GM19043 (cell line): ENCODE measurements at regions not wholly inside any gene's neighbourhood (a gene's known extent, or its start where the extent isn't known, plus 50 kb on each side); places are given as distances from the start of the nearest gene placed in this dataset.

Source experiments
- ATAC-seq: cut with Tn5 transposase; IDR thresholded peaks from one replicate; pipeline ENCODE4 v1.9.1; 2021; ENCODE audit warnings: low read depth; ENCODE audit not compliant: unreplicated experiment

DNA sequence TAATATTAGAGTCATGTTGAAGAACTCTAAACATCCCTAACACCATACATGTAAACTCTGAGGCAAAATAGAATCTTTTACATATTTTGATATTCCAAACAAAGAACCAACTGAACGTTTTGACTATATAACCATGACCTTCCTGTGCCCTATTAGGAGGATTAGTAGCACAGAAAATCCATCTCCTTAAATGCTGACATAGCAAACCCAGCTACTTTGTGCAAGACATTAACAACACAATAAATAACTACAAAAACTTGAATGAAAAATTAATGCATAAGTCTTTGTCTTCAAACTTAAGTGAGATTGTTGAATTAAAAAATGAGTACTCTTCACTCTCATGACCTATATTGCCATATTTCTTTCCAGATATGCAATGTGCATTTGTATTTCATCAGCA lies 450.0 kb upstream of the PDZRN3 start:
- ATAC-seq, result no peak

DNA sequence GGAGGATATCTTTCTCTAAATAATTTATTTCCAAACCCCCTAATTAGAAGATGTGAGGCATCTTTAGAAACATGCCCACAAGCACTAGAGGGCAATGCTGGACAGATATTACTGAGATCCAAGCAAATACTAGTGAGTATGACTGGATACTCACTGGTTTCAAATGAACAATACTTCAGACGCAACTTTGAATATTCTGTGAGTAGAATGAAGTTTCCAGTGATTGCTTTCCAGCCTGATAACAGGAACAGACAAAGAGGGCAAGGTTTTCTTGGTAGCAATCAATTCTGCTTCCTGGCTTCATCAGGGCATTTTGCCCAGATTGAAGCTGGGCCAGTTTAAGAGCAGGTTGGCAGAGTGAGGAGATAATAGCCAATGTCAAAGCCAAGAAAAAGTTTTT lies 442.6 kb upstream of the PDZRN3 start:
- ATAC-seq, result no peak

DNA sequence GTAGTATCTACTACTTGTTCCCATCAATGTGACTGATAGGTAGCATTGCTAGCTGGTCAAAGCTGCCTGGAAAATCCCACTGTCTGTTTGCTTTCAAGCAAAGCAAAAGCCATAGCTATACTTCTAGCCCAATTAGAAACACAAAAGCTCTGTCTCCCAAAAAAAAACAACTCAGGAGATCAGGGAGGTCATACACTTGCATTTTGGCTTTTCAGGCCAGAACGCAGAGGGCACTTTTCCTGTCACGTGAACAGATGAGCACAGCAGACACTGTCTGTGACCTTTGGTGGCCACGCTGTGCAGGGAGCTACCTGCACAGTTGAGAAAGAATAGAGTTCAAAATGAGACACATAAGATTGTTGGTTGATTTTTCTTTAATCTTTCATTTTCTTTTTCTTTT lies 441.7 kb upstream of the PDZRN3 start:
- ATAC-seq, result no peak

DNA sequence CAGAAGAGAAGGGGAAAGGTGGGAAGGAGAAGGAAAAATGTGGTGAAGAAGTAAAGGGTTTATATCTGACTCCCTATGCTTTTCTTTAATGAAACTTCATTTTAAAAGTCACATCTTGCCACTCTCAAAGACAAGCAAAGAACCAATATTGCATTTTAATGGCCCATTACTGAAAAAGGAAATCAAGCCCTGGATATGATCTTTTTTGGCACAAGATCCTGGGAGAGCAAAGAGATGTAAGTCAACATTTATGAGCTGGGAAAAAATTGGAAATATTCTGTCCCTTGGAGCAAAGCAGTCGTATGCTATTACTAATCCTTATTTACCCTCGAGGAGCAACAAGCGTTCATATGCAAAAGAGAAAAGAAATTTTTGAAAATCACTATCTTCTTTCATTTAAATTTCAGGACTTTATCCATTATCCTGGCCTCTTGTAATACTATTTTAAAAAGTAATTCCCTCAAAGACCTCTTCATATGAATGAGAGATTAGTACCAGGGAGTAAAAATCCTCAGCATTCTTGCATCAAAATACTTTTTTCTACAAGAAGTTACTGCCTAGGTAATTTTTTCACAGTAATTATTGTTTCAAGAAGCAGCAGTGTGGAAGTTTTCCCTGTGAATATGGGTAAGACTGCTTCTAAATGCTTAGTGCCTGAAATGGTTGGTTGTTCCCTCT lies 435.3 kb upstream of the PDZRN3 start:
- no peak for ATAC-seq

DNA sequence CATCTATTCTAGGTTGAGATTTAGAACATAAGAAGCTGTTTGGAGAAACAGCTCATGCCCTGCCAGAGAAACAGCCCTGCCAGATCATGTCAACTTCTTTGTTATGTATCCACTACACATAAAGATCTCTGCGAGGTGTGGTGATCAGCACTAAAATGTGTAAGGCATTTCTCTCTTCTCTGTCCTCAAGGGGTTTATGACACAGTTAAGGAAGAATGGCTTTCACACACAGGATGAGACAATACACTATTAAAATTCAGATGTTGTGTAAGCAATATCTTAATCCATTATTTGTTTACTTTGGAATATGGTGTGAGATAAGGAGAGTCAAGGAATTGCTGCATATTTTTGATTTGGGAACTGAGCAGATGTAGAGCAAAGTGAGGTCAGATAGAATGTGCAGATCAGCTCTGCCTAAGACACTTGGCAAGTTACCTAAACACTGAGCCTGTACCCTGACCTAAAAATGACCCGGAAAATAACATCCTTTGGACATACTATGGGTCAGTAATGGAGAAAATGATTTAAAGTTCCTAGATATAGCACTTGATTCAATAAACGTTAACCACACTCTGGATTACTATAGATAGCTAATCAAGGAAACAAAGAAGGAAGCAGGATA lies 434.7 kb upstream of the PDZRN3 start:
- no peak for ATAC-seq

DNA sequence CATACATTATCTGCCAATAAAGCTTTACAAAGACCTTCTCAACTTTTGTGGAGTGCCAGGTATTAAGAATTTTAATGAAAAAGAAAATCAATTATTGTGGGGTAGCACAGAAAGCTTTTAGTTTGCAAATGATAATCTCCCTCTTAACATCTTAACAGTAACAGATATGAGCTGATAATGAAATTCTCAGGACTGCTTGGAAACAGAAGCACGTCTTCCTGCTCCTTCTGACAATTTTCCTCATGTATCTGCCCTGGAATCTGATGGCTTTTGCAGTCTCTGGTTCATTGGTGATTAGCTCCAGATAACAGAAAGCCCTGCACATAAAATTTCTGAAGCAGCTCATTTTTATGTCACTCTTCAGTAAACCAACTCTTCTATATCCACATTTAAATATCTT lies 432.4 kb upstream of the PDZRN3 start:
- no peak for ATAC-seq

DNA sequence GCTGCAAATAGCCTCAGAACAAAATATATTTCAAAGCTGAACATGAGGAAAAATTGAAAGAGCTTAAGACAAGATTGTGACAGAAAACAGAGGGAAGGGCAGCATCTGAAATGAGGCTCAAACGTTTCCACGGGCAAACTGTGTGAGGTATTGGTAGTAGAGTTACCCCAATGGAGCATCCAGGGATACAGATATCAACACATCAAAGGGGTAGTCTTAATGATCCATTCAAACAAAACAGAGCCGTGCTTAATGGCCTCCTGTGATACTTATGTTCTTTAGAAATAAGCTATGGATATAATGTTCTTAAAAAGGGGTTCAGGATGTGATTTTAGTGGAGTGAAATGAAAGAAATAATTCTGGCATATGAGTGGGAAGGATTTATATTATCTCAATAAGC lies 430.3 kb upstream of the PDZRN3 start:
- ATAC-seq, result no peak

DNA sequence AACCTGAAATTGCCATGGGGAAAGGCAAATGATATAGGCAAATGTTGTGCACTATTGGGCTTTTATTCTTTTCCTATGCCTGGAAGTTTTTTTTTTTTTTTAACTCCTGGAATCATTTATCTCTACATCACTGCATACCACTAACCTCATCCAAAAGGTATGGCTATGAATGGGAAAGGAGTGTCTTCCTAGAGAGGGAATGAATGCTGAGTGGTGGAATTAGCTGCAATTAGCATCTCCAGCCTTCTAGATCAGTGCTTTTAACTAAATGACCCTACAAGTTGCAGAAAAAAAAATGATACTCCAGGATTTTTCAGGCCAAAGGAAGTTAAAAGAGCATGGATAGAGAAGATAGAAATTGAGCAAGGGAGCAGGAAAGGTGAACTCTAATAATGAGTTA lies 429.8 kb upstream of the PDZRN3 start:
- ATAC-seq, result no peak

DNA sequence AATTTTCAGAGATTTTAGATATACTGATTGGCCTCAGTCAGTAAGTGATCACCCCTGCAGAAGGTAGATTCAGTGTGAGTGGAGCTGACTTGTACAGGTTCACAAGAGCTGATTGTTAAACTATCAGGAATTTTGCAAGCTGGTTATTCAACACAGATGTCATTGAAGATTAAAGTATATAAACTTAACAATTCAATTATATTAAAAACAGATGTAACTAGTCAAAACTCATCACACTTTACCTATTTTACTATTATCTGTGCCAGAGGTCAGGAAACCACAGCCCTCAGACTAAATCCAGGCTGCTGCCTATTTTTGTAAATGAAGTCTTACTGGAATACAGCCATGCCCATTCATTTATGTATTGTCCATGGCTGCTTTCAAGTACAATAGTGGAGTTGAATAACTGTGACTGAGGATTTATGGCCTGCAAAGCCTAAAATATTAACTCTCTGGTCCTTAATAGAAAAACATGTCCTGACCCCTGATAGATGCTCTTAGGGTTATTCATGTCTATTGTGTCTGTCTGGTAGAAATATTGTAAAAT lies 429.3 kb upstream of the PDZRN3 start:
- ATAC-seq, result no peak

DNA sequence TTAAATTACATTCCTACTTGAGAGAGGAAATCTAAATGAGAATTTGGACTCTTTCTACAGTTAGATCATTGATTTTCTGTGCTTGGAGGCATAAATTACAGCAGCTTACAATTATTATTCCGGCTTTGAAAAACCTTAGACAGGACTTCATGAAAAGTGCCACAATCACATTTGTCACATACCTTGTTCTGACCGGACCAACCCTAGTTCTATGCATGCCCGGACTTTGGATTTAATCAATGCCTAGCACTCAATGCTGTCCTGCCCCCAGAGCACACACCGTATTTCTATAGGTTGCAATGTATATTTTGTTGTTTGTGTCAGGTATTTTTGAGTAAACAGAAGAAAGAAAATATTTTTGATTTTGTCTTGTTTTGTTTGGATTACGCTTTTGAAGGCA lies 424.7 kb upstream of the PDZRN3 start:
- ATAC-seq, result no peak

DNA sequence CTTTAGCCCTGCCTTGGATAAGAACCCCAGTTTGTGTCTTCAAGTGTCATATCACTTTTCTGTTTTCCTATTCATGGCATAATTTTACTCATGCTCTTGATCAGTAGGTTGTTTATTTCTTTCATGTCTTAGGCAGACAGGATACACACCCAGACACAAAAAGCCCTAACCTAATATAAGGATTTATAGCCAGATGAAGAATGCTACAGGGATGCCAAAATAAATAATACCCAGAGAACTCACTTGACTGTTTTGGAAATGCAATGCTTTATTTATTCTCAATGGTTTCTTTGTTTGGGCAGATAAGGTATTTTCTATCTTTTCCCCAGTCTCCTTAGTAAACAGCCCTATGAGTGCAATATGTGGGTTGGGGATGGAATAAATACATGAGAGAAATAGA lies 424.0 kb upstream of the PDZRN3 start:
- ATAC-seq, result no peak

DNA sequence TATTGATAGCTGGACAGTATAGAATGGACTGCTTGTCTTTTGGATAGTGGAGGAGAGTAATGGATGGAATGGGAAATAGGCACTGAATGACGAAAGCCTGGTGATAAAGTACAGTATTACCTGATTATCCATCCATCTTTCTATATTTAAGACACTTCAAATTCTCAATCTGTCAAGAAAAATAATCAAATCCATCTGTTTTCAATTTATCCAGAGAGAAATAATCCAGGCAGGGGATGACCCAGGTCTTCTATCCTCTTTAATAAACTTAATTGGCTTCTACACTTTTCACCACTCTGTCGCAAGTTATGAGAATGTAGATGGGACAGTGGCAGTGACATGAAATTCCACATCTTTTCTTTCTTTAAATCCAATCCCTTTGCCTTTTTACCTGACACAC lies 420.3 kb upstream of the PDZRN3 start:
- ATAC-seq, result no peak

DNA sequence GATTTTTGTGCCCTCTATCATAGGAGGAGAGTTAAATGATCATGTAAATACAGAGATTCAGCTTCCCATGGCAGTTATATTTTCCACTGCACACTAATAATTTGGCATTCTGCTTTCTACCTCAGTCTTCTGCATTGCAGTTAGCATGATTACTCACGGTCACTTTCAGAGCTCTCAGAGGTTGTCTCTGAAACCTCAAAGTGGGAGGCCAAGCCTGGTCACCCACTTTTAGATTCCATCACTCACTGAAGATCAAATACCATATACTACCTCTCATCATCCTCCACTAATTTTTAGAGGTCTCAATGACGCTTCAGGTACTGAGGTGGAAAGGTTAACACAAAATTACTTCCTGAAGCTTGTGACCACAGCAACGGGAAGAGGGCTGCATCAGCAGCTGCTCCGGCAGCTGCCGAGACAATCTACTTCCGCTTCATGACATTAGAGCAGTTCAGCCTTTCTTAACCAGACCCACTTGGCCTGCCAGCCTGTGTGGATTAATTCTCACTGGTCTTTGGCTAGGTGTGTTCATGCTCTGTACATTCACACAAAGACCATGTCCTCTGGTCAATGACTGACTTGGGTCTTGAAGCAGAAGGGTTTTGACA lies 416.4 kb upstream of the PDZRN3 start:
- no peak for ATAC-seq

DNA sequence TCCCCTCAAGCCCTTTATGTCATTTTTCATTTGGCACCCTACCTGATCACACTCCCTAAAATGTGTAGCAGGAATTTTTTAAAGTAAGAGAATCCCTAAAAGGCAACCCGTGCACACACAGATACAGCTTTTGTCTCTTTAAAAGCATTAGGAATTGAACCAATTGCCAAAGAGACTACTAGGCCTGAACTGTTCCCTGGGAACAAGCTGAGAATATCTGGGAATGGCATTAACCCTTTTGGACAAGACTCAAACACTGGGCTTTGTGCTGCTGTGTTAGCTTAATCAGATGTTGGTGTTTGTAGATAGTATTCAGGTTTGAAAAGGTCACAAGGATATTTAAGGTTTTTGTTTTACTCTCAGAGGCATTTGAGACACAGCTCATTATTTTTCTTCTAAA lies 414.4 kb upstream of the PDZRN3 start:
- no peak for ATAC-seq

DNA sequence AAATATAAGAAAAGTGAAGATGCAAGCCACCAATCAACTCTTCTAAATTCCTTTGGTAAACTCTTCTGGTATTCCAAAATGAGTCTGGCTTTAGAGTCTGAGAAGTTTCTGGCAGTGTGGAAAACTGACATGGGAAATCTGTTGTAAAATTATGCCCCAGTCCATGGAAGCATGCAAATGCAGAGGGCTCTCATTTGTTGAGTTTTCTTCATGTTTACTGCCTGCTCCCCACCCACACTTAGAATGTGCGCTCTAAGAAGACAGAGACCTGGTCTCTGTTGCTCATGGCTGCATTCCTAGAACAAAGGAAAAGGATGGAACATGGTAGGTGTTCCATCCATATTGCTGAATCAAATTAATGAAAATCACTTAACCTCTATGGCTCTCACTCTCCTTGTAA lies 411.8 kb upstream of the PDZRN3 start:
- ATAC-seq, result no peak

DNA sequence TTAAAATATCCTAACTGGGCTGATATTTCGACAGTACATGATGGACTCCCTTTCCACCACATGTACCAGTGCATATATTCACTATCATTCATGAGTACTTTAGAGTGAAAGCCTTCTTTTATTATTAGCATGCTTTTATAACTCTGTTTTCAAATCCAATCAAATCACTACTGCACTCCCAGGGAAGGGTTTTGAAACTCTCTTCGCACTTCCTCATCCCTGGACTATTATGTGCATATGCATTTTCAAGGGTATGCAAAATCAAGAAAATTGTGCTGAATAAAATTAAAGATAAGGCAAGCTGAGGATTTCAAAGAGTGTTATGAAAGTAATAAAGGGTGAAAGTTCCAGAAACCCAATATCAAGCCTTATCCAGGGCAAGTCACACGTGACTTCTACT lies 411.4 kb upstream of the PDZRN3 start:
- ATAC-seq, result no peak

DNA sequence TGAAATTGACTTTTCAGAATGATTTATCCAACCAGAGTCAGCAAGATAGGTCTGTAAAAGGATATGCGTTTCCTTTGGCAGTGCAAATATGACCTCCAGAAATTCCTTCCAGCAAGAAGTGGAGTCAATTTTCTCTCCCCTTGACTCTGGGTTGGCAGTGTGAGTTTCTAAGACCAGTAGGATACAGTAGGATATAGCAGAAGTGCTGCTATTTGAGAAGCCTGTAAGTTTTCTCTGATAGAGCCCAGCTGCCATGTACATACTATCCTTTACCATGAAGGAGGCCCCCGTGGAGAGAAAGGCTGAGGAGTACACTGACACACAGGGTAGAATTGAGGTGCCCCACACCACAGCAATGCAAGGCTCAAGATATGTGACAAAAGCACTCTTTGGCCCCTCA lies 409.1 kb upstream of the PDZRN3 start:
- no peak for ATAC-seq

DNA sequence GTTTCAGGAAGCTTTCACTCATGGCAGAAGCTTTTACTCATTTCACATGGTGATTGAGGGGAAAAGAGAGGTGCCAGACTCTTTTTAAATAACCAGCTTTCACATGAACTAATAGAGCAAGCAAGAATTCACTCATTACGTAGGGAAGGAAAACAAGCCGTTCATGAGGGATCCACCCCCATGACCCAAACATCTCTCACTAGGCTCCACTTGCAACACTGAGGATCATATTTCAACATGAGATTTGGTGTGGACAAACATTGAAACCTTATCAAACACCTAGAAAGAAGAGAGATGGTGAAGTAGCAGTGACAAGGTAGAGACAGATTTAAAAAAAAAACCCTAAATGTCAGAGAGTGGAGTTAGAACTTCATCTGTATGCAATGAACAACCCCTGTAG lies 408.6 kb upstream of the PDZRN3 start:
- no peak for ATAC-seq

DNA sequence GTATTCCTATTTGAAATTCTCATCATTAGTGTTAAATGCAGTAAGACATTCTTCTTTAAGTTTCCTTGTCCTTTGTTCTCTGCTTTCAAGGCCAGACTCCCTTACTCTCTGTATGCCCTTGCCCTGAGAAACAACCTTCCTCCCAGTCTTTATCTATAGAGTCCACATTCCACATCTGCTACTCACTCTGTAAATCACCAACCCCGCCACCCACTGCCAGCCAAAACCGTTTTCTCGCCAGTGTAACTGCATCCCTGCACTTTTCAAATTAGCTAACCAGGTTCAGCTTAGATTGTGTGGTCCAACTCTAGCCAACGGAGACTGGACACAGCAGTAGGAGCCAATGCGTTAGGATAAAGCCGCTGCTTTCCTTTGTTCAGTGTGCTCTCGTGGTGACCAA lies 402.4 kb upstream of the PDZRN3 start:
- no peak for ATAC-seq

DNA sequence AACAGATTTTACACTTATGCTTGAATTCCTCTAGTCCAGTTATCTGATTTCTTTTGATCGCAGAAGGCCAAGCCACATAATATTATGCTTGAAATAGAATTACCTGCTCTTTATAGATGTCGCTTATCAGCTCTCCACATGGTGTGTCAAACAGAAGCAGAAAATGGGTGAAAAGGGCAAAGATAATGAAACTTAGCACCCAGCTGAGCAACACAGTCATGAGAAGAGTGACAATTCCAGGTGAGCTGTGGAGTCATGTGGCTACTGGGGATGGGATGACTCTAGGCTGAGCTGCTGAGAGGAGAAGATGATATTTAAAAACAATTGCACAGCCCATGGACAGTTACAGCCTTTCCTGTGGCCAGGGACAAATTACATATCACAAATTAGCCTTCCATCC lies 398.7 kb upstream of the PDZRN3 start:
- ATAC-seq, result no peak

DNA sequence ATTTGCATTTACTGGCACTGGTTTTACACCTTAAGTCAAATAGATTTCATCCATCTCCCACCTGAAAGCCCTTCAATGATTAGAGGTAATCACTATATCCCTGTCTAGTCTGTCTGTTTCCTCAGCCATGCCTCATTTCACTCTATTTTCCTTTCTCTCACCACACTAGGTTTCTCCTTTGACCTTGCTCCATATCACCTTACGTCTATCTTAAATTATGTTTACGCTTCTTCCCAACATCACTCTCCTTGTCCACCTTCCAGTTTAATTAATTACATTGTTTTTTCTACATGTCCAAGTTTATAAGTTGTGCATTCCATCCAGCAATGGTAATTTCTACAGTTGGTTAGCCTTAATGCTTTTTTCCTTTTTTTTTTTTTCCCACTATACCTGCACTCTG lies 396.7 kb upstream of the PDZRN3 start:
- no peak for ATAC-seq
